Trophoblast cell (in vitro differentiated cells and primary cell): ENCODE measurements at regions not wholly inside any gene's neighbourhood (a gene's known extent, or its start where the extent isn't known, plus 50 kb on each side); places are given as distances from the start of the nearest gene placed in this dataset.

Source experiments
- DNase-seq, 2 donors: peaks; one replicate each; pipeline ENCODE4 v3.0.0-alpha.2; 2016
- H2AFZ ChIP-seq: 2 replicates; pipeline ENCODE4 v1.6.1; 2013; ENCODE audit warnings: low read length, moderate library complexity, mild to moderate bottlenecking; ENCODE audit not compliant: insufficient read depth, poor library complexity
- H2AK5ac ChIP-seq: 2 replicates; pipeline ENCODE4 v1.6.1; 2013; ENCODE audit warnings: mild to moderate bottlenecking, low read length
- H2BK120ac ChIP-seq: 2 replicates; pipeline ENCODE4 v1.6.1; 2013; ENCODE audit warnings: low read length, mild to moderate bottlenecking, moderate library complexity; ENCODE audit not compliant: insufficient read depth, poor library complexity
- H2BK12ac ChIP-seq: 2 replicates; pipeline ENCODE4 v1.6.1; 2013; ENCODE audit warnings: mild to moderate bottlenecking, low read length, moderate library complexity
- H2BK5ac ChIP-seq: 2 replicates; pipeline ENCODE4 v1.6.1; 2013; ENCODE audit warnings: low read length, low read depth, moderate library complexity, mild to moderate bottlenecking; ENCODE audit not compliant: poor library complexity
- H3K14ac ChIP-seq: 2 replicates; pipeline ENCODE4 v1.6.1; 2013; ENCODE audit warnings: mild to moderate bottlenecking, low read length
- H3K18ac ChIP-seq: 2 replicates; pipeline ENCODE4 v1.6.1; 2013; ENCODE audit warnings: mild to moderate bottlenecking, low read length
- H3K23ac ChIP-seq: 2 replicates; pipeline ENCODE4 v1.6.1; 2013; ENCODE audit warnings: low read length
- H3K27ac ChIP-seq: 2 replicates; pipeline ENCODE4 v1.5.1; 2013; ENCODE audit warnings: low read depth, mild to moderate bottlenecking, inconsistent platforms, low read length, moderate library complexity
- H3K27me3 ChIP-seq: 2 replicates; pipeline ENCODE4 v1.6.1; 2013; ENCODE audit warnings: inconsistent platforms, mild to moderate bottlenecking, low read length, moderate library complexity; ENCODE audit not compliant: insufficient read depth
- H3K36me3 ChIP-seq, 2 experiments: 1 replicate in 1 of 2; 2 replicates in 1 of 2; pipeline ENCODE4 v1.6.1; 2013; ENCODE audit warnings: low read length in 2 of 2, mild to moderate bottlenecking in 2 of 2, moderate library complexity in 1 of 2; ENCODE audit not compliant: insufficient read depth in 2 of 2, control insufficient read depth in 1 of 2
- H3K4ac ChIP-seq: 2 replicates; pipeline ENCODE4 v1.6.1; 2013; ENCODE audit warnings: low read depth, mild to moderate bottlenecking, low read length, moderate library complexity
- H3K4me1 ChIP-seq, 2 experiments: 1 replicate in 1 of 2; 2 replicates in 1 of 2; pipeline ENCODE4 v1.6.1; 2013; ENCODE audit warnings: low read length in 2 of 2, mild to moderate bottlenecking in 2 of 2, moderate library complexity in 1 of 2; ENCODE audit not compliant: insufficient read depth in 2 of 2, control insufficient read depth in 1 of 2
- H3K4me2 ChIP-seq: 2 replicates; pipeline ENCODE4 v1.6.1; 2013; ENCODE audit warnings: inconsistent platforms, mild to moderate bottlenecking, low read length, moderate library complexity
- H3K4me3 ChIP-seq: 2 replicates; pipeline ENCODE4 v1.5.1; 2013; ENCODE audit warnings: mild to moderate bottlenecking, low read depth, low read length, inconsistent platforms
- H3K79me1 ChIP-seq: one replicate; pipeline ENCODE4 v1.6.1; 2013; ENCODE audit warnings: low read length
- H3K79me2 ChIP-seq: 2 replicates; pipeline ENCODE4 v1.6.1; 2013; ENCODE audit warnings: low read length, mild to moderate bottlenecking; ENCODE audit not compliant: control insufficient read depth, insufficient read depth, poor library complexity
- H3K9ac ChIP-seq: 2 replicates; pipeline ENCODE4 v1.6.1; 2013; ENCODE audit warnings: mild to moderate bottlenecking, low read length
- H3K9me3 ChIP-seq: 2 replicates; pipeline ENCODE4 v1.6.1; 2013; ENCODE audit warnings: low read depth, mild to moderate bottlenecking, control low read depth, inconsistent platforms, low read length; ENCODE audit not compliant: insufficient read depth
- H4K12ac ChIP-seq: 2 replicates; pipeline ENCODE4 v1.6.1; 2013; ENCODE audit warnings: low read depth, mild to moderate bottlenecking, low read length, moderate library complexity
- H4K8ac ChIP-seq: 2 replicates; pipeline ENCODE4 v1.6.1; 2013; ENCODE audit warnings: low read depth, mild to moderate bottlenecking, low read length, moderate library complexity
- H4K91ac ChIP-seq: one replicate; pipeline ENCODE4 v1.6.1; 2013; ENCODE audit warnings: low read depth, mild to moderate bottlenecking, low read length, moderate library complexity
- WGBS: extraction: QIAGEN DNeasy Blood & Tissue Kit; methylation state at CpG from one replicate; pipeline ENCODE4 v1.1.7; 2013; ENCODE audit warnings: missing lambda C conversion rate; ENCODE audit not compliant: insufficient read length, insufficient coverage; ENCODE audit errors: extremely low coverage; 5-methylcytosine and 5-hydroxymethylcytosine counted together

DNA sequence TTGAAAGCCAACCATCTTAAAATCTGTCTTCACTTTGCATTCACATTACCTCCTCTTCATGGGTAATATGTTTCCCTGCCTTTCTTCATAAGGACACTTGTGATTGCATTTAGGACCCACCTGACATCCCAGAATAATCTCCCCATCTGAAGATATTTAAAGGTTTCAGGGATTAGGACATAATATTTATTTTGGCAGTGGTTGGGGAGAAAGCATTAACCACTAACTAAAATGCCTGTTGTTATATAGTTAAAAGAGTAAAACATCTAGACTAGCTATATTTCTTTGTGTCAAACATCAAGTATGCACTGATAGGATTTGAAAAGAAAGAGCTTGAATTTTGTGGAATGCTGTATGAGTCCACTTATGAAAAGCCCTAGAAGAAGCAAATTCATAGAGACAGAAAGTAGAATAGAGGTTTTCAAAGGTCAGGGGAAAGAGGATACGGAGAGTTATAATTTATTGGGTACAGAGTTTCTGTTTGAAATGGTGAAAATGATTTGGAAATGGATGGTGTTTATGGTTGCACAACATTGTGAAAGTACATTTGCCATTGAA is 457.7 kb upstream of the SPRY2 start:
- H3K27me3 ChIP-seq, result no peaks in the 10 kb centered on the region
- H4K12ac ChIP-seq, result no peak overlapping the region
- no peaks in the 10 kb centered on the region for H3K4me1 ChIP-seq
- no peak overlapping the region for H4K8ac ChIP-seq
- H3K4me3 ChIP-seq, result no peak overlapping the region
- no peak overlapping the region for H3K9ac ChIP-seq
- DNase-seq, result no peak
- H3K9me3 ChIP-seq, result no peaks in the 10 kb centered on the region
- H2AFZ ChIP-seq, result no peak overlapping the region
- H2AK5ac ChIP-seq, result no peak overlapping the region
- H3K4me2 ChIP-seq, result no peak overlapping the region
- H3K79me2 ChIP-seq, result no peaks in the 10 kb centered on the region
- no peak overlapping the region for H3K14ac ChIP-seq
- no peaks in the 10 kb centered on the region for H3K79me1 ChIP-seq
- H3K4ac ChIP-seq, result no peak overlapping the region
- H2BK120ac ChIP-seq, result no peak overlapping the region
- no peak overlapping the region for H4K91ac ChIP-seq
- H3K27ac ChIP-seq, result no peak overlapping the region
- H3K23ac ChIP-seq, result no peak overlapping the region
- no peak overlapping the region for H2BK5ac ChIP-seq
- WGBS, result 100% methylated on average over 1 of the region's 1 CpG
- H2BK12ac ChIP-seq, result no peak overlapping the region
- no peaks in the 10 kb centered on the region for H3K36me3 ChIP-seq
- no peak overlapping the region for H3K18ac ChIP-seq

DNA sequence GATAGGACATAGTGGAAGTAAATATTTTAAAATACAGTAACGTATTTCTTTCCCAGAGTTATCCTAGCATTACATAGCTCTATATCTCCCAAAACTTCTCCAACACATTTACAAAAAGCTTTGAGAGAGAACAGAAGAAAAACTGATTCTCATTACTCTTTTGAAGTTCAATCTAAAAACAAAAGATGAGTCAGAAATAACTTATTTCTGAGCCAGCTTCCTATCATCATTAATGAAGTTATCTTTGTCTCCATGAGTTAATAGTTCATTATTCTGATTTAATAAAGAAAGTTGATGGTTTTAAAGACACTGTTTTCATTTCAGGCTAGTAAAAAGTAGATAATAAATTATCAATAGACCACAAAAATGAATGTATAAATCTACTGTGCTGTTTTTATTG is 446.7 kb upstream of the SPRY2 start:
- Histone ChIP-seq H3K9ac (no peak overlapping the region), H3K79me2 (no peaks in the 10 kb centered on the region), H3K79me1 (no peaks in the 10 kb centered on the region), H4K12ac (no peak overlapping the region), H3K9me3 (no peaks in the 10 kb centered on the region), H3K4me2 (no peak overlapping the region), H2BK120ac (no peak overlapping the region), H4K91ac (no peak overlapping the region), H3K27ac (no peak overlapping the region), H2BK12ac (no peak overlapping the region), H3K23ac (no peak overlapping the region), H3K4me1 (no peaks in the 10 kb centered on the region), H3K4me3 (no peak overlapping the region), H2BK5ac (no peak overlapping the region), H3K18ac (no peak overlapping the region), H3K14ac (no peak overlapping the region), H3K27me3 (no peaks in the 10 kb centered on the region), H2AFZ (no peak overlapping the region), H3K36me3 (no peaks in the 10 kb centered on the region), H2AK5ac (no peak overlapping the region), H4K8ac (no peak overlapping the region), H3K4ac (no peak overlapping the region)
- WGBS, result no CpG with 5 or more reads among the region's 1 CpG
- no peak for DNase-seq

DNA sequence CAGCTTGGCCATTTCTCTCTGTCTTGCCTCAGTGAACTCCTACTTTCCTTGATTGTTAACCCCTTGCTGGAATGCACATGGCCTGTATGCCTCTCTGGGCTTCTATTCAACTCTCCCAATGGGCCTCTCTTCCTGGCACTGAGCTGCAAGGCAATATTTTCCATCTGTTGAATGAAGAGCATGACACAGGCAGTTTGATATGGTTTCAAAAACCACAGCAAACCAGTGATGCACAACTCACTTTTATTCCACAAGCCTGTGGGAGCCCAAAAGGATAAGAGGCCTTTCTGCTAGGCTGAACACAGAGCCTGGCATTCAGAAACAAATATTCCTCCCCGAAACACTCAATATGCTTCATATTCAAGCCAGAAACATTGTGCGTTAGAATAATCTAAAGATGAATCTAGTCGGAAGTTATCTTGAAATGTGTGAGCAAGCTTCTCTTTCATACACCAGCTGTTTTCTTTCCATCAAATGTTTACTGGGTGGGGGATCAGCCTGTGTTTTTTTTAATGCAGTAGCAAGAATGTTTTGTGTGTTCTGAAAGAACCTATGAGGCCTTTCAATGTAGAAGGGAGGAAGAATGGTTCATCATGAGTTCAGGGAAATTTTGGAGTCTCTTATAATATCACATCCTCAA is 443.1 kb upstream of the SPRY2 start:
- H2BK120ac ChIP-seq, result no peak overlapping the region
- H3K14ac ChIP-seq, result no peak overlapping the region
- no peaks in the 10 kb centered on the region for H3K79me1 ChIP-seq
- H4K91ac ChIP-seq, result no peak overlapping the region
- no peak overlapping the region for H2AK5ac ChIP-seq
- no peak overlapping the region for H3K4ac ChIP-seq
- no peak overlapping the region for H2AFZ ChIP-seq
- DNase-seq, result no peak
- no peaks in the 10 kb centered on the region for H3K9me3 ChIP-seq
- no peak overlapping the region for H4K8ac ChIP-seq
- H3K79me2 ChIP-seq, result no peaks in the 10 kb centered on the region
- H3K18ac ChIP-seq, result no peak overlapping the region
- no peak overlapping the region for H4K12ac ChIP-seq
- no peak overlapping the region for H2BK12ac ChIP-seq
- H2BK5ac ChIP-seq, result no peak overlapping the region
- H3K23ac ChIP-seq, result no peak overlapping the region
- H3K36me3 ChIP-seq, result no peaks in the 10 kb centered on the region
- no peaks in the 10 kb centered on the region for H3K27me3 ChIP-seq
- H3K4me3 ChIP-seq, result no peak overlapping the region
- H3K9ac ChIP-seq, result no peak overlapping the region
- no CpG with 5 or more reads among the region's 3 CpGs for WGBS
- H3K27ac ChIP-seq, result no peak overlapping the region
- H3K4me2 ChIP-seq, result no peak overlapping the region
- H3K4me1 ChIP-seq, result no peaks in the 10 kb centered on the region

DNA sequence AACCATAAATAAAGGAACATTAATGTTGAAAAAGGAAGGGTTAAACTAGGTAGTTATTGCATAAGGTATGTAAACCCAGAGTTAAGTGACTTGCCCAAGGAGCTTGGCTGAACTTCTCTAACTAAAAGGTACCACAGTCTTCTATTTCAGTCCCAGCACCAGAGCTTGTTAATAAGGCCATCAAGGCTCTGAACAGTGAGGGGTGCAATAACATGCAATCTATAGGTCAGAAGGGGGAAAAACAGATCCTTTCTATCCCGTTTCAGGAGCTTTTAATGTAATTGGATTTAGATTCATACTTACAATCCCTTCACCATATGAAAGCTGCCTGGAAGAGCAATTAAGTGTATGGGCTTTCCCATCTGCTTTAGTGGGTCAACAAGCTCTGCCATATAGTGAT is 441.5 kb upstream of the SPRY2 start:
- H3K27me3 ChIP-seq, result no peaks in the 10 kb centered on the region
- H3K9me3 ChIP-seq, result no peaks in the 10 kb centered on the region
- H3K18ac ChIP-seq, result no peak overlapping the region
- H4K91ac ChIP-seq, result no peak overlapping the region
- no peak overlapping the region for H4K12ac ChIP-seq
- H2AFZ ChIP-seq, result no peak overlapping the region
- no peak overlapping the region for H3K27ac ChIP-seq
- no peaks in the 10 kb centered on the region for H3K79me1 ChIP-seq
- H2AK5ac ChIP-seq, result no peak overlapping the region
- H3K9ac ChIP-seq, result no peak overlapping the region
- no peak overlapping the region for H3K14ac ChIP-seq
- H3K4ac ChIP-seq, result no peak overlapping the region
- no peaks in the 10 kb centered on the region for H3K4me1 ChIP-seq
- H4K8ac ChIP-seq, result no peak overlapping the region
- no peaks in the 10 kb centered on the region for H3K79me2 ChIP-seq
- H3K4me3 ChIP-seq, result no peak overlapping the region
- no peak overlapping the region for H2BK12ac ChIP-seq
- no peak for DNase-seq
- H3K36me3 ChIP-seq, result no peaks in the 10 kb centered on the region
- no peak overlapping the region for H3K4me2 ChIP-seq
- H2BK5ac ChIP-seq, result no peak overlapping the region
- WGBS, result no CpG with 5 or more reads among the region's 1 CpG
- no peak overlapping the region for H3K23ac ChIP-seq
- no peak overlapping the region for H2BK120ac ChIP-seq
